GM04503 (cell line): ENCODE measurements at regions not wholly inside any gene's neighbourhood (a gene's known extent, or its start where the extent isn't known, plus 50 kb on each side); places are given as distances from the start of the nearest gene placed in this dataset.

Source experiments
- DNase-seq: peaks from one replicate; pipeline ENCODE4 v3.0.0-alpha.2; 2012; ENCODE audit warnings: low read depth

DNA sequence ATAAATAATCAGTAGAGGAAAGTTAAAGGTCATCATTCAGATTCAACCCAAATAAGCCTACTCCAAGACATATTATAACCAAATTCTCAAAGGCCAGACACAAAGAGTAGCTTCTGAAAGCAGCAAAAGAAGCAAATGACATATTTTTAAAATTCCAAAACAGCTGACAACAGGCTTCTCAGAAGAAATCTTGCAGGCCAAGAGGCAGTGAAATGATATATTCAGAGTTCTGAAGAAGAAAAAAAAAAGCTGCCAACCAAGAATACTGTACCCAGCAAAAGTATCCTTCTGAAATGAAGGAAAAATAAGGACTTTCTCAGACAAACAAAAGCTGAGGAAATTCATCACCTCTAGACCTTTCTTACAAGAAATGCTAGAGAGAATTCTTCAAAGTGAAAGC, 787.1 kb upstream of the TENM4 start:
- no peak for DNase-seq

DNA sequence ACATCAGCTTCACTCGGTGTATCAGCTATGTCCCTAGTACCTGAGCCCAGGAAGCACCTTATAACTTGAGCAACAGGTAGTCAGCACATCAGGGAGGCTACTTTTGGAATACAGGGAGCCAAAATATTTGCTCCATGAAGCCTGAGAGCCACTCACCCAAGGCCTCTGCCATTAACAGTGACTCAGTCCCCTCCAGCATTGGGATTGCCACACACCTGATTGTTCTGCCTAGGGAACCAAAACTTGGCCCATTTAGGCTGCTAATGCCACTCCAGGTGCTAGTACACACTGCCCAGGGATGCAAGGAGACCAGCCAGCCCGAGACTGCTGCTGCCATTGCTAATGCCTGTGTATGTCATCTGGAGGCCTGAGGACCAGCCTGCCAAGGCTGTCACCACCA, 773.6 kb upstream of the TENM4 start:
- no peak for DNase-seq

DNA sequence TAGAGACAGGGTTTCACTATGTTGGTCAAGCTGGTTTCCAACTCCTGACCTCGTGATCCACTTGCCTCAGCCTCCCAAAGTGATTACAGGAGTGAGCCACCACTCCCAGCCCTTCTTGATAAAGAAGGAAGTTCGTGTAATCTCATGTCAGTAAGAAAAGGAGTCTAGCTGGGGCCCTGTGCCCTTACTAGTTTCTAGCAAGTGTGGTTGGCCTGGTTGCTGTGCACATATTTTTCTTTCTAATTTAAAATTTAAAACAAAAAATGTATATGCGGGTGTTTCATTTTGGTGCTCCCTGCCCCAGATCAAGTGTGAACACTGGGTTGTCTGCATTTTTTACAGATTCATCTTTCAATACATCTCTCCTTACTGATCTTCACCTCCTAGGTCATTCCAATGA, 770.8 kb upstream of the TENM4 start:
- DNase-seq, result no peak

DNA sequence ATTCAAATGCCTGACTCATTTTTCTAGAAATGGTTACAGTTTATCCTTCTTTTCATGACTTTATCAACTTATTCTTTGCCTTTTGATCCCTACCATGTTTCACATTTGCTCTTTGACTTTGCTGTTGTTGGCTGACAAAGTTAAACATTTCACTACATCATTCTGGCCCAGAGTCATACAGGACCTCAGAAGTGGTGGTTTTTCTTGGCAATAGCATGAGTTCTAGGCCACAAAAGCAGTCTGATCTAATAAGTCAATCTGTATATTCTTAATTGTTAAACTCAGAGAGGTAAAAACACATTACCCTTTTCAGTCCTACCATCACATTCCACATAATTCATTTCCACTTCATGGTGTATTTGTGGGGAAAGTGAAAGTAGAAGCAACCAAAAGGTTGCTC, 763.2 kb upstream of the TENM4 start:
- no peak for DNase-seq

DNA sequence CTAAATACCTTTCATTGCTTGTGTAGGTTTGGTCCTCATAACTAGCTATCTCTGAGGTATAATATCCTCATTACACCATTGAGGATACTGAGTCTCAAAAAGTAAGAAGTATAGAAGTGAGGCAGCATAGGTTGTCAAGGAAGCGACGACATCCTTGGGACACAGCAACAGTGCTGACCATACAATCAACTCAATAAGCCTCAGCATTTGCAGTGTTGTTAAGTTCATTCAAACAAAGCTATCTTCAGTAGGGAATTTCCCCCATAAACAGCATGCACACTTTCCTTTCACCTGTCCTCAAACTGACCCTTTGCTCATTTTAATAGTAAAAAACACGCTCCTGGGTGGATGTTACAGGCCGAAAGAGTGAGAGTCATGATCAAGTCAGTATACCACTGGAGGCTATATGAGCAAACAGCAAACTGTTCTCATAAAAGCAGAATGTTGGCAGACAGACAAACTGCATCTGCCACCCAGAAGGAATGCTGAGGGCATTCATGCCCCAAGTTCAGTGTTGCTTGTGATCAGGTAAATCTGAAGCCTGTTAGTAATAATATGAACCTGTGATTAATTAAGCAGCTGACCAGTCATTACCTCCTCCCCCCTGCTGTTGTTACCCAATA, 756.2 kb upstream of the TENM4 start:
- DNase-seq, result no peak

DNA sequence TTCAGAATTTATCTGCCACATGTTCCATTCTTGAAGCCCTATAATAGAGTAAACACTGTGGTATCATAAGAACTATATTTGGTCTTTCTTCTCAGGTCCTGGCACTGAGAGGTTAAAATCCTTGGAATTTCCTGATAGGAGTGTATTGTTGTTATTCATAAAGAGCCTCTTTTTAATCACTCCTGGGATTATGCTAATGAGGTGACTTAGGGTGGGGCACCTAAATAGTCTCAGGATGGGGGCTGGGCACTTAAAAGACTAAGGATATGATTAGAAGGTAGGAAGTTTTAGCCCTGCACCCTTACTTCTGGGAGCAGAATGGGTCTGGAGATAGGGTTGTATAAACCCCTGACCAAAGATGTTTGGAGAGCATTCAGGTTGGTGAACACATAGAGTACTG, 755.2 kb upstream of the TENM4 start:
- DNase-seq, result no peak

DNA sequence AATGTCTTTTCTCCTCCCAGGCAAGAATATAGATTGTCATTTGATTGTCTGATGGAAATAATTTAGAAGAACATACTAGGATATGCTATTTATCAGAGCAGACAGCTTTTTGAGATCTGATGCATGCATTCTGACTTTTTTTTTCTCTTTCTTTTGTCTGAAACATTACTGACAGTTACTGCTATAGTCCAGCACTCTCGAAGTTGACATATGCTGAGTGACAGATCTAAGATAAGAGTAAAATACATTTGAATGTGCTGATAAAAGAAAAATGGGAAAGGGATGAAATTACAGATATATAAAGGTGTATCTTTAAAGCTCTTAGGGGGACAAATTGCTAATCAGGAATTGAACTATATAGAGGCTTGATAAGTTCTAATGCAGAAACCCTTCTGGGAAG, 753.8 kb upstream of the TENM4 start:
- no peak for DNase-seq

DNA sequence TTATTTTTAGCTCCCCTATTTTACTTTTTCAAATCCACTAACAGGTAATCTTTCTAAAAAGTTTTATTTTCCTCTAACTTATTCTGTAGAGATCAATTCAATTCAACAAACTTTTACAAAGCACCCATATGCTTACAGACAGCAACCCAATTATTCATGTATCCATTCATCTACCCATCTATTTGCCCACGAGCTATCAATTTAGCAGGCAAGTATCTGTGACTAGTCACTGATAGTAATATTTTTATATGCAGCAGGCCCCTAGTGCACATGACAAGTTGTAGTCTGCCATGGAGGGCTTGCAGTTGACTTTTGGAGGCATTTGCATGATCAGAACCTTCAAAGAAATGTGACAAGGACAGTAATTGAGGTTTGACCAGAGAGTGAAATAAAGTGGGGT, 753.2 kb upstream of the TENM4 start:
- no peak for DNase-seq

DNA sequence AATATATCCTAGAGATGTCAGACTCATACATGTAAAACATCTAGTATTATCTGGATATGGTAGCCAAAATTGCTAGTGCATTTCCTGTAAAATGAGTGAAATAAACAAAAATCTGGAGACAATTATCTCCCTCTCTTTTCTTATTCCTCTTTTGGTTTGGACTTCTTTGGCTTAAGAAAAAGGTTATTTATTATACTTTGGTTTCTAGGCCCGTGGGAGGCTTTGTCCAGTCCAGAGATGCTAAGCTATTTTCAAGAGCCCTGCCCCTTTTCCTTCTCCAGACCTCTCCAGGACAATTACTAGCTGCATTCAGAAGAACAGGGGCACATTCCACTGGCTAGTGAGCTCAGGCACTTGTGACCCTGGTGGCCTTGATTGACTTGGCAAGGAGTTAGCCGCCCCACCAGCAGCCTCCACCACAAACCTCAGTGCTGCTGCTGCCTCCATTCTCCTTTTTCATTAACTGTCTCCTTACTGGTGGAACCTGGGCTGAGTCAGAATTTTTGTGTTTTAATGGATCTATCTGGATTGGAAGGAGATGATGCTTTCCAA, 747.3 kb upstream of the TENM4 start:
- no peak for DNase-seq

DNA sequence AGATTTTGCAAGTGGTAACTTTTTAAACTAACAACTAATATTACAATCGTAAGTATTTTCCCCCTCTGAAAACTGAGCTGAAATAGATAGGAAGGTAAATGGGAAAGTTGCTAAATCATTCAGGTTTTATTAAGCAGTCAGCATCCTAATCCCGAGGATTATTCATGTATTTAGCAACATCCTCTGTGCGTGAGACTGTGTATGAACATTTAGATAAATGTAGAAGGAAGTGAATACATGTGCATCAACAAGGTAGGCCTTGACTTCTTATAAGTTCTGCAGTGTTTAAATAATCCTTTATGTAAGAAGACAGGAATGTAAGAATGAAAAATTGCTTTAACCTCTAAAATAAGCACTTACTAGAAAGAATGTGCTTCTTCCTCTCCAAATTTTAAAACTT, 745.9 kb upstream of the TENM4 start:
- no peak for DNase-seq

DNA sequence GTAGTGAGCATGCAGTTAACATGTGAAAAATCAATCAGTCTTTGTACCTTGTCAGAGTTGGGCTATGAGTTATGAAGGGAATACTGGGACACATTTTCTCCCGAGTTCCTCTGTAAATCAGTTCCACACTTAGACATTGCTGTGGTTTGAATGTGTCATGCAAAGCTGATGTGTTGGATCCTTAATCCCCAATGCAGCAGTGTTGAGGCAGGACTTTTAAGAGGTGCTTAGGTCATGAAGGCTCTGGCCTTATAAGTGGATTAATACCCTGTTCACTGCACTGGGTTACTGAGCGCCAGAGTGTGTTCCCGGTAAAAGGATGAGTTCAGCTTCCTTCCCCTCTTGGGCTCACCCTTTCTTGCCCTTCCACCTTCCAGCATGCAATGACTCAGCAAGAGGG, 742.1 kb upstream of the TENM4 start:
- no peak for DNase-seq

DNA sequence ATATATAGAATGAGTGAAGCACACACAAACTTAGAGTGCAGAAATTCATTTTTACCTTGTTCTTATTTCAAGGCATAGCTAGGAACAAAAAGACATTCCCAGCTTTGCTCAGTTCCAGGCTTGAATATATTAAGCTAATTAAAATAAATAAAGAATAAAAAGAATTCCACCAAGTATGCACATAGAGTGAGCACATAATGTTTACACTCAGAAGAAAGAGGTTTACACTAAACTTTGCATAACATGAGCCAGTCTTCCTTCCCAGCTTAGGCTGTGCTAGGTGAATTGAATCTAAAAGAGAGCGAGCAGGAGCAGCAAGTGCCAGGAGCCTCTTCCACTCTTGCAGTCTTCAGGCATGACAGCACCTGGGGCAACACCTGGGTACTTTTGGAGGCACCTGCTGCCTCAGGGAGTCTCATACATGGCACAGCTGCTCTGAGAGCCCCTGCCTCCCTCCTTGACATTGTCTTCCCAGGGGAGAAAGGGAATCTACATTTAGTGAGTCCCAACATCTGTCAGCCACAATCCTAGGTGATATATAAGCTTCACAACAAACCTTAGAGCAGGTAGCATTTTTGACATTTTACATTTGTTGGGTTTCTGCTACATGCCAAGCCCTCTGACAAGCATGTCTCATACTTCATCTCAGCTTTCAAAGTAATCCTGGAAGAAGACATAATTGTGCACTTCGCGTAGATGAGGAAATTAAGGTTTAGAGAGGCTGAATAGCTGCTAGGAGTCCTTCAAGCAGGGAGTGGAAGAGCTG, 732.7 kb upstream of the TENM4 start:
- no peak for DNase-seq

DNA sequence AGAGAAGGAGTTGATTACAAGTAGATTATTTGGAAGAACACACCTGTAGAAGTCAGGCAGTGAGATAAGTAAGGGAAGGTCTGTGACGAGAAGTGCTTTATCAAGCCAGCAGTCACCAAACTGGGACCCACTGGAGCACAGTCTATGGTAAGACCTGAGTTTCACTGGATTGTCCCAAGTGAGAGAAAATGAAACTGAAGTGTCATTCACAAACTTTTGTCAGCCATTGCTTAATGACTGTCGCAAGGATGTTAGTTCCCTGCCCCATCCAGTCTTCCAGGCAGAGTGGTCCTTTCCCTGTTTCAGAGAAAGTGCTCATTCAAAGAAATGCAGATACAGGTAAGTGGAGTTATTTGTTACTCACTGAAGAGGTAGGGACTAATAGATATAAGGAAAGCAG, 728.0 kb upstream of the TENM4 start:
- DNase-seq, result no peak

DNA sequence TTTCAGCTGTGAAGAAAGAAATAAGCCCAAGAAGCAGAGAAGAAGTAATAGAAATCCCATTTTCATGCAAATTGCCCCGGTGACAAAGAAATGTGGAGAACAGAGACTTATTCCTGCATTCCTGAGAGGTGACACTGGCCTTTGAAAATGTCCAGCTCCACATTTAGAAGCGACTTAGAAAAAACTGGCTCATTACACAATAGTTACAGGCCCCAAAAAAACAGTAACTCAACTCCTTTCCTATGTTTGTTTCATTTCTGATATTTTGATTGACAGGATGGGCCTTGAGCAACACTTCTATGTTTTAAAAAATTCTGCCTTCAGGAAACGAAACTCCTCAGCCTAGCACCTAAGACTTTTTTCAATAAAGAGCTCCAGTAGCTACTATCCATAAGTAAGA, 726.9 kb upstream of the TENM4 start:
- DNase-seq, result peak; percentile 19

DNA sequence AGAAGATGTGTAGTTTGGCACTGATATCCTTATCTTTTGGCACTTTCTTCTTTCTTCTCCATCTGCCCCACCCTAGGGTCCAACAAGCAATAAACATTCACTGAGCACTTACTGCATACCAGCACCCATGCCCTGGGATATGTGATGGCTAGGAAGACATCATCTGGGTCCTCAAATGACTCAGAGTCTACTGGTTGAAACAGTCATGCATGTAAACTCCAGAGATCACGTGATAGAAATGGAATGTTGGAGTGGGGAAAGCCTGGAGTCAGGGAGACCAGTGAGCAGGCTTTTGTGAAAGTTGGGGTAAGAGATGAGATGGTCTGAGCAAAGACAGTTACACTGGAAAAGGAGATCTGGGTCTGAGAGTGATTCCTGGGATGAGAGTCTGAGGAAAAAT, 724.9 kb upstream of the TENM4 start:
- DNase-seq, result no peak

DNA sequence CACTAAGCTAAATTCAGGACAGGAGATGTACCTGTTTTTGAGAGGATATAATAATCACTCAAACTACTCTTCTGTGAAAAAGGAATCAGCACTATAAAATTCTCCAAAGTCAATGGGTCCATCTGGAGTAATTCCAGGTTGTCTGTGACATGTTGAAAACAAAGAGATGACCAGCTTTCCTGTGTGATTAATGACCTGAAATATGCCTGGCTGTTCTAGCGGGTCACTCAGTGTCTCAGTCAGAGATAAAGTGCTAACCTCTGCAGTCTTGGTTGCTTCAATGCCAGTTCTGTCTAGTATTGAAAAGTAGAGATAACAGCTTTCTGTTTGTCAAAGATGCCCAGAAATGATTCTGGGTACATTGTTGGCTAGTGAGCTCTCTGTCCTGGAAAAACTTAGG, 722.6 kb upstream of the TENM4 start:
- DNase-seq, result no peak

DNA sequence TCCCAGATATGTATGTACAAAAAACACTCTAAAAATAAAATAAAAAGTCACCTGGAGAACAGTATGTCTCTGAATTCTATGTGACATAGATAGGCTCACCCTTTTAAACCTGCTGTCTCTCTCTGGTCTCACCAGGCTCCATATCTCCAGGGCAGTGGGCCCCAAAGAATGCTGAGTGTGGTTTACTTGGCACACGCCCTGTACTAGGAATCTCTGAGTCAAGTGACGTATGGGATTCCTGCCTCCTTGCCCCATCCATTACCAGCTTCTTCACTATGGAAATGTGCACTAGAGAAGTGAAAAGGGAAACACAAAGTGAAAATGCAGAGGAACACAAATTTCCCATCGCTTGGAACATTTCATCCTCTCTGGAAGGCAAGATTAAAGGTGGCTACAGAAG, 722.2 kb upstream of the TENM4 start:
- DNase-seq, result peak; percentile 25

DNA sequence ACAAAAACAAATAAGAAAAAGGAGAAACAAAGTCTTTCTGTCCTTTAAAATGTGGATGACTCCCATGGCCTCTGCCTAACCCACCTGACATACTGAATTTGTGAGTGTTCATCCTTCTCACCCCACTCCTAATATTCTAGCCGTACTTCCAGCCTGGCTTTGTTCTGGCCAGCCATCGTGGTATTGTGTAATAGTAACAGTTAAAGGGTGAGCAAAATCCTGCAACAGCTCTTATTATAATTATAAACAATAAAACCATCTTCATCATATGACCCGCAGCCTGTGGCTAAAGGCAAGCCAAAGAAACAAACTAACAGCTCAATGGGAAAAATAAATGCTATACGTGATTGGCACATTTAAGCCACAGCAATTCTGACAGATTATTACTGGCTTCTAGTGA, 721.6 kb upstream of the TENM4 start:
- DNase-seq, result no peak

DNA sequence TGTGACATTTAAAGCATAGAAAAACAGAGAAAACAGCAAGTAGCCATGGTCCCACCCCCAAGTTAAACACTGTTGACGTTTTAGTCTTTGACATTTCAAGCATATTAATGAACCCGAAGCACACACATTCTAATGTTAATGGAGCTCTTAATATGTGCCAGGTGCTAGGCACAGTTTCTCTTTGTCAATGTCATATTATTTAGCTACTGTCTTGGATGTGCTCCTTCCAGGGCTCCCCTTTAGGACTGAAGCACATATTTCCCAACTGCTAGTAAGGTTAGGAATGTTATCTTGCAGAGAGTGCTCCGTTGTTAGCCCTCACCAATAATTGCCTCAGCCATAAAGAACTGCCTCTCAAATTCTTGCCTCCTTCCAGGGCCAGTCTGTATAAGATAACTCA, 716.6 kb upstream of the TENM4 start:
- DNase-seq, result no peak

DNA sequence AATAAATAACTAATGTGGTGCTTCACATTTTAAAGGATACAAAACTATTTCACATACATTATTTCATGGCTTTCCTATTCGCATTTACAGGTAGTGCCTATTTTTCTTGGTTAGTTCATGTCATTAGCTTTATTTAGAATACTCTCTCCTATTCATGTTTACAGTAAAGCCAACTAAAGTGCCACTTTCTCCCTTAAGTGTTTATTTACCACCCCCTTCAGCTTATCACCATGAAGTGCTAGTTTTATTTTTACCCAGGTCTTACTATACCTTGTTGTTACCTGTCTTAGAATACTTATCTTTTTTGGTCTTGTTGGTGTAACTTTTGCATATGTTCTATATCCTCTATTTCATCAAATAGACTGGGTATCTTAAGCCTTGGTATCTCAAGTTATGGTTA, 715.2 kb upstream of the TENM4 start:
- DNase-seq, result no peak

DNA sequence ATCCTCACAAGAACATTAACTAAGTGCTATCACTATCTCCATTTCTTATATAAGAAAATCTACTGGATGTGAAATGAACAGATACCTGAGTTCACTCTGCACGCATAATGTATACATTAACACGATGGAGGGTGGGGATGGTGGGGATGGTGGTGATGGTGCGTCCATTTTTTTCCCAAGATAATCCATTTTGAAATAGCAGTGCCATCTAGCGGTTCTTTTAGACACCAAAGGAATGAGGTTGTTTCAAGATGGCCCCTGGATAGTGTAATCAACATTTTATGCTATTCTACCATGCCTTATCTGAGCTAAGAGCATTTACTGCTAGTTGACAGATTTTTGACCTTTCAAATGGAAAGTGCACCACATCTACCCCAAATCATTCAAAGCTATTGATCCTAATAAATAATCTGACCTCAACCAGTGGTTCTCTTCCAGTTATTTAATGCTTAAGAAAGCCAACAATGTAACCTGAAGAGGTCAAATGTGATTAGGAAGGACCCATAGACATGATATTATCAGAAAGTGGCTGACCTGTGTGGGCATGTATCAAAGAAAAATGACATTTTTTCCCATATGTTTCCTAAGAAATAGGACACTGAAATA, 714.7 kb upstream of the TENM4 start:
- no peak for DNase-seq

DNA sequence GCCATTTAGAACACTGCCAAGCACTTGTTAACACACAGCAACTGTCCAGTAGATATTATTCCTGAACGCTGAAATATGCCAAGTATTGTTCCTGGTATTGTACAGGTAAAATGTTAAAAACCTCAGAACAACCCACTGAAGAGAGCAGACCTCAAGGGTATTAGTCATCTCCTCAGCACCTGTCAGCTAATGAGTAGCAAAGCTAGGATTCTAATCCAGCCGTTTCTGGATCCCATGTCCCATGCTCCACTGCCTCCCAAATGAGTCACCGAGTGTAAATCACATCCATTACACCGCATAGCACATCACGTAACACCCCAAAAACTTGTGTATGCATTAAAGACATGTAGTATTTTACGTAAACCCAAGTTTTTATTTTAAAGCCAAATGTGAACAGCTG, 705.4 kb upstream of the TENM4 start:
- DNase-seq, result no peak

DNA sequence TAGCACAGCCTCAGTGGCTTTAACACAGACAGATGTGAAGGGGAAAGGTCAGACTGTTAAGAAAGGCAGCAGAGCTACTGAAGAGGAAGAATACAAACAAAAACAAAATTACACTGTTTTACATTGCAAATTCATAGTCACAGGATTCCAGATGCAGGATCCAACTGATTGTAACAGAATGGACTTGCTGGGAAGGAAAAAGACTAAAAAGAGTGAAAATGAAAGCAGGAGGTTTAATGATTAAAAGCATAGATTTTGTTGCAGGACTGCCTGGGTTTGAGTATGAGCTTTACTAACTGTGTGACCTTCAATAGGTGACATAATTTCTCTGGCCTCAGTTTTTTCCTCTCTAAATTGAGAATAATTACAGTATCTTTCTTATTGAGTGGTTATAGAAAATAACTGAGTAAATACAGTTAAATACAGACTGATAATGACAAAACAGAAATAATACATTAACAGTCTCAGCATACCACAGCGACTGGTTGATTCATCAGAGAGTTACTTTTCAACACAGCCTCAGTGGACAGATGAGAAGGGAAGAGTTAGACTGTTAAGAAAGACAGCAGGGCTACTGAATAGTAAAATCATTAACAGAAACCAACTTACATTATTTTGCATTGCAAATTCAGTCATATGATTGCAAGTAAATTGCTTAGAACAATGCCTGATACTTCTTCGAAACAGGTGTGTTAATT, 704.2 kb upstream of the TENM4 start:
- DNase-seq, result no peak
